NCI-H128 (cell line): ENCODE measurements at regions not wholly inside any gene's neighbourhood (a gene's known extent, or its start where the extent isn't known, plus 50 kb on each side); places are given as distances from the start of the nearest gene placed in this dataset.
"Not testable (repeated sequence)": the region's sequence is repeated elsewhere in the genome, so short reads cannot be mapped to it uniquely, and the experiment has no call there.

Experiments
- DNase-seq: peaks from one replicate; lab custom pipeline; 2025; ENCODE audit not compliant: unreplicated experiment; lab: John Stamatoyannopoulos, UW

DNA sequence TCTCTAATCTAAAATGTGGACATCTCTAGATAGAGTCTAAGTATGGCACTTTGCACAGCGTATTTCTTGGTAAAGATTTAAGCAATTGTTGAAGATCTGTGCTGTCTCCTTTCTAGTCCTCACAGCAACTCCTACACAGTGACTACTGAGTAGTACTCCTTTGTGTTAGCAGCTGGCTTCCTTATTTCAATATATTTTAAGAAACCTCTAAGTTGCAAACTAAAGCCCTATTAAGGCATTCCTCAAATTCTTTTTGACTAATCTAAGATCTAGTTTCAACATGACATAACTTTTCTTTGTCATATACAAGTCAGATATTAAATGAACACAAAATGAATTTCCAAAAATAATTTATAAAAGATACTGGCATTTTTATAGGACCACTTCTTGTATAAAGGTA is 121.8 kb upstream of the DNAJC10 start:
- DNase-seq = no peak

DNA sequence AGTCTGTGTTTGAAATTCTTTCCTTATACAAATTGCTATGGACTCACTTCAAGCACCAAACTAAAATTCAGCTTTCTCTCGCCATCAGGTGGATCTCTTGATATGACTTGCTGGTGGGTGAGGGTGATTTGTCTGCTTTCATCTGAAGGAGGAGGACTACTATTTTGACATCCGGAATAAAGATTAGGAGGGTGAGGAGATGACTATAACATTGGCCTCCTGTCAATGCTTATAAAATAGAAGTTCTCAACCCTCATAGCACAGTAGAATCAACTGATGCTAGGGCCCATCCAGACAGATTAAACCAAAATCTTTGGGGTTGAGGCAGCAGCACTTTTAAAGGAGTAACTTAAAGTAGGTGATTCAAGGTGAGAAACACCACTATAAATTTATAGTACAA is 120.4 kb upstream of the DNAJC10 start:
- DNase-seq = no peak

DNA sequence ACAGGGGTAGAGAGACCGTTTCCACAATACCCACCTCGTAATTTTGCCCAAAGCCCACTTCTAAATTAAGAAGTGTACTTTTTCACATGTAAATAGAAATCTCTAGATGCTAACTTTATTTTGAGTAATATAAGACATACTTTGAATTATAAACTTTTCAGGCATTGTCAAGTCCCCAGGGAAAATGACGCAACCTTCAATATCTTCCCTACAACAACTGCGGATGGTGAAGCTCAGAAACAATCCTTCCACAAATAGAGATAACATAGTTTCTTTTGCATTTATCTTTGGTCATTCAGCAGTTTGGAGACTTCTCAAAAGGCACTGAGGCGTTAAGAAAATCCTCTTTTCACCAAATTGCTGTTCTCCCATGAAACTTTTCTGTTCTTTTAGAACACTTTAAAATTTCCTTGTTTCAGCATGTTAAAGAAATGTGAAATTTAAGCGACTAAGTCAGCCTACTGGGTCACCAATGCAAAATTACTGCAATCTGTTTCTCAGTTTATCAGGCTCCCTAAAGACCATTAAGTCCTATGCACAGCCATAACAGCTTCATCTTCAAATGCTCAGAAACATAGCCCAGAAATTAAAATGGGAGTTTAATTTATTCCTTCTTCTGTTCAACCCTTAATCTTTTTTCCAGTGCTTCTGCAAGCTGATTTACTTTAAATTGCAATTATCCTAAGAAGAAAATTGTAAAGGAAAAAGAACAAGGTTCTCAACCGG is 118.3 kb upstream of the DNAJC10 start:
- no peak for DNase-seq

DNA sequence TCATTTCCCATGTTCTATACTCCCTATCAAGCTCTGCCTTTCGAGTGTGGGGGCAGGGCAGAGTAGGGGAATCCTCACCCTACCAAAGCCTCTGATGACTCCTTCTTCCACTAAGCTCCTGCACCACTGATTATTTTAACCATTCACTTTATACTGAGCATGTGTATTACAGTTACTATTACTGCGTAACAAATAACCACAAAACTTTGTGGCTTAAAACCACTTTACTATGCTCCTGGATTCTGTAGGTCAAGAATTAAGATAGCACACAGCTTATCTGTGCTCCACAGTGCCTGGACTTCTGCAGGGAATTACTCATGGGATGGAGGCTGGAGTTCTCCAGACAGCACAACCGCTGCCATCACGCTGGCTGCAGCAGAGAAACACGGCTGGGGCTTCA is 117.4 kb upstream of the DNAJC10 start:
- no peak for DNase-seq

- DNase-seq = no peak
Measured at GRCh38 chr2:182605166-182605565, 110.9 kb upstream of the DNAJC10 start.

DNA sequence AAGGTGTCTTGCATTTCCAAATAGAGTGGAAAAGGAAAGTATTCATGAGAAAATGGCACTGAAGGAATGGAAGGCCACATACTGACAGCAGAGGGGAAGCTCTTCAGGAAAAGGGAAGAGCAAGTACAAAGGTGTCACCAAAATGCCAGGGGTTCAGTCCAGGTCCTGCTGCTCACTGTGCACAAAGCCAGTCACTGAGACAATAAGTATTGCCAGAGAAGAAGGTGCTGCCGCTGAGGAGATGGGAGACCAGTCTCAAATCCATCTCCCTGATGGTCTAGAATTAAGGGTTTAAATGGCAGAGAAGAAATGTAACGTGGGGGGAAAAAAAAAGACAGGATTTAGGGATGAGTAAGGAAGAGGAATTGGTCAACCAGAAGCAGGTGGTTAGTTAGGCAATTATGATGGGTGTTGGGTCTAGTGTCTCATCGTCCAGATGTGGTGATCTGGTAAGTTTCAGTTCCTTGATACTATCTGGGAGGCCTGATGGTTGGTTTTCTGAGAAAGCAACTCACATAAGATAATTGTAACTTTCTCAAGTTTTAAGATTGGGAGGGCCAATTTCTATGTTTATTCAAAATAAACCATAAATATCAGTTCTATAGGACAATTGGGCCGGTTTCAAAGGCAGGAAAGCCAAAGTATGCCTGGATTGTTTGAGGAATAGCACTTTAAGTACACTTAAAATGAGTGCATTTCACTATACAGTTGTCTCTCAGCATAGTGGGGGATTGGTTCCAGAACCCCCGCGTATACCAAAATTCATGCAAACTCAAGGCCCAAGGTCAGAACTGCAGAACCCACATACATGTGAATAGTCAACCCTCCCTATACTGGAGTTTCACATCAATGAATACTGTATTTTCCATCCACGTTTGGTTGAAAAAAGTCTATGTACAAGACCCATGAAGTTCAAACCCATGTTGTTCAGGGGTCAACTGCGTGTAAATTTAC is 109.1 kb upstream of the DNAJC10 start:
- no peak for DNase-seq

DNA sequence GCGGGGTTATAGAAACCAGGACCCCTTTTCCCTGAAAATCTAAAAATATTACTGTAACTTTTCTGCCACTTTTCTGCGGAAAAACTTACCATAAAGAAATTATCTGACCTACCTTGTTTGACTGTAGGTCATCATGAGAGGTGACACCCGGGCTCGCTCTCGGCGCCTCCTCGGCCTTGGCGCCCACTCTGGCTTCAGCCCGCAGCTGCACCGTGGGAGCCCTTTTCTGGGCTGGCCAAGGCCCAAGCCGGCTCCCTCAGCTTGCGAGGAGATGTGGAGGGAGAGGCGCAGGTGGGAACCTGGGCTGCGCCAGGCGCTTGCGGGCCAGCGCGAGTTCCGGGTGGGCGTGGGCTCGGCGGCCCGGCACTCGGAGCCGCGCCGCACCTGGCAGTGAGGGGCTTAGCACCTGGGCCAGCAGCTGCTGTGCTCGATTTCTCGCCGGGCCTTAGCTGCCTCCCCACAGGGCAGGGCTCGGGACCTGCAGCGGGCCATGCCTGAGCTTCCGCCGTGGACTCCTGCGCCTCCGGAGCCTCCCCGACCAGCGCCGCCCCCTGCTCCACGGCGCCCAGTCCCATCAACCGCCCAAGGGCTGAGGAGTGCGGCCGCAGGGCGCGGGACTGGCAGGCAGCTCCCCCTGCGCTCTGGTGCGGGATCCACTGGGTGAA is 107.7 kb upstream of the DNAJC10 start:
- DNase-seq = no peak

- not testable (repeated sequence) for DNase-seq
Measured at GRCh38 chr2:182609005-182609404, 107.1 kb upstream of the DNAJC10 start.

GRCh38 chr2:182610231-182610630 is 105.8 kb upstream of the DNAJC10 start:
- DNase-seq = no peak

- DNase-seq = no peak
Measured at GRCh38 chr2:182611009-182611408, 105.0 kb upstream of the DNAJC10 start.

DNA sequence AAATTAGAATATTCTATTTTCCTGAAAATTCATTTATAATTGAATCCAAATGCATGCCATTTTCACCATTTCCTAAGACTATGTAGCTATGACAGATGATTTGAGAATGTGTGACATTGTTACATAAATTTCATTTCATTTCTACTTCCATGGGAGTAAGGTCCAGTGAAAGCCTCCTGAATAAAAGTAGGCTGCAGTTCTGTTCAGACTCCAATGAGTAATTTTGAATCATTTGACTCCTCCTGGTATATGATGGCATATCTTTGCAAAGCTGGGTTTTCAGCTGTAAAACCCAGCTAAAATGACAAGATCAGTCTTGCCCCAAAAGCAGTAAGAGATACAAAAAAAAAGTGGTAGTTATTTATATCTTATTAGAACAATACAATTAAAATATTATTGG is 101.0 kb upstream of the DNAJC10 start:
- no peak for DNase-seq

- no peak for DNase-seq
Measured at GRCh38 chr2:182616471-182617393, 99.3 kb upstream of the DNAJC10 start.

DNA sequence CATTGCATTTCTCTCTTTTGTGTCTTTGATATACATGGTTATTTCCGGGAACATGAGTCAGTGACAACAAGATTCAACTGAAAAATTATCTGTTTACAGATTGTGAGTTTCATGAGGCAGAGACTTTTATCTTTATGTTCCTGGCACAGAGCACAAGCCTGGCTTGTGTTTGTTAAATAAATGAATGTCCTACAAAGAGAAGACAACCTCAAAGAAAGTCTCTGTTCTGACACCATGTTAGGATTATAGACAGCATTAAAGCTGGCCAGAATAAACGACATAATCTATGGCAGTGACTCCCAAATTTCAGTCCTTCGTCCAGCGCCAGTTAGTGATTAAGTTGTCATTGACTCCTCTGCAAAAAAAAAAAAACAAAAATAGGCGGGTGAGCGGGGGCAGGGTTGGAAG is 97.4 kb upstream of the DNAJC10 start:
- DNase-seq = no peak

DNA sequence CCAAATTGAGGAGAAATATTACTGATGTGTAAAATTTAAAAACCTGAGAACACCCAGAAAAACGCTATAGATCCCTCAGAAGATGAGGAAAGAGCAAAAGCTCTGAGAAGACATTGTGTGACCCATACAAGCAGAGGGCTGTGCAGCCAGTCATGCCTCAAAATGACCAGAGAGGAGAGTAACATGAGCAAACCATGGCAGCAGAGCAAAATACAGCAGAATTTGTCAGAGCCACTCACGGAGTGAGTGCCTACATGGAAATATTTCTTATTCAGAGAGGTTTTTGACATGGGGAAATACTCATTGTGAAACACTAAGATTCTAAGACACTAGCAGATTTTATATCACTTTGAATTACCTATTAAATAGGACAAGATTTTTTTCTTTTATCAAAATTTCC is 96.8 kb upstream of the DNAJC10 start:
- no peak for DNase-seq

DNA sequence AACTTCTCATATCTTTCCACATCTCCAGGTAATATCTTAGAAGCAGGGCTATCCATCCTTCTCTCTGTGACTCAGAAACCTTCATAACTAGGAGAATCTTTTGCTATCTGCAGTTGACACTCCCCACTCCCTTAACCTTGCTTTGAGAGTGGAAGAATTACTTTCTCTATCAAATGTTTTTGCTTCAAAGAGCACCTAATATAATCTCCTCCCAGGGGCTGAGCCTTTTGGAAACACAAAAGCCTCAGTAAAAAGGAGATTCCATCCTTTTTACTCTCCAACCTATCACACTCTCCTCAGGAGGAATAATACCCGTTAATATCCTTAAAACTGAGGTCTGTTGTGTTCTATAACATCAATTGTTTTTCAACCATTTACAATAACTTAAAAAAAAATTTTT is 94.9 kb upstream of the DNAJC10 start:
- no peak for DNase-seq

GRCh38 chr2:182621810-182622209 is 94.2 kb upstream of the DNAJC10 start:
- DNase-seq = no peak

- DNase-seq = no peak
Measured at GRCh38 chr2:182622231-182622630, 93.8 kb upstream of the DNAJC10 start.

GRCh38 chr2:182625814-182626213 is 90.2 kb upstream of the DNAJC10 start:
- peak; percentile 68 for DNase-seq

- DNase-seq = no peak
Measured at GRCh38 chr2:182628916-182629315, 87.1 kb upstream of the DNAJC10 start.

GRCh38 chr2:182630207-182630606 is 85.8 kb upstream of the DNAJC10 start:
- DNase-seq = no peak

GRCh38 chr2:182631299-182631698 is 84.8 kb upstream of the DNAJC10 start:
- DNase-seq = no peak
